ENCODE measurements at regions not wholly inside any gene's neighbourhood (a gene's known extent, or its start where the extent isn't known, plus 50 kb on each side); places are given as distances from the start of the nearest gene placed in this dataset.
"Not testable (repeated sequence)": the region's sequence is repeated elsewhere in the genome, so short reads cannot be mapped to it uniquely, and the experiment has no call there.

- Mint-ChIP-seq H3K27me3 (peaks cover 10% of the 10 kb centered on the region), H3K36me3 (ENCODE audit: low read depth) (no peaks in the 10 kb centered on the region), H3K9me3 (no peaks in the 10 kb centered on the region), H3K4me1 (ENCODE audit: low read depth) (no peaks in the 10 kb centered on the region), H3K27ac (no peak overlapping the region), H3K4me3 (no peak overlapping the region)
Observed at GRCh38 chr5:41995193-41995592, 70.1 kb downstream of the FBXO4 start.

DNA sequence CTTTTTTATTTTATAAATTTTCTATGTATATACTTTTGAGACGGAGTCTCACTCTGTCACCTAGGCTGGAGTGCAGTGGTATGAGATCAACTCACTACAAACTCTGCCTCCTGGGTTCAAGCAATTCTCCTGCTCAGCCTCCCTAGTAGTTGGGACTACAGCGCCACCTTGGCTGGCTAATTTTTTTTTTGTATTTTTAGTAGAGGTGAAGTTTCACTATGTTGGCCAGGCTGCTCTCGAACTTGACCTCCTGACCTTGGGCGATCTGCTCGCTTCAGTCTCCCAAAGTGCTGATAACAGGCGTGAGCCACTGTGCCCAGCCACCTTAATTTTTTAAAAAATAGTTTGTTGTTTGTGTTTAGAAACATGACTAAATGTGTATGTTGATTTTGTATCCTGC lies 76.6 kb downstream of the FBXO4 start:
- peaks cover 10% of the 10 kb centered on the region for H3K27me3 Mint-ChIP-seq

DNA sequence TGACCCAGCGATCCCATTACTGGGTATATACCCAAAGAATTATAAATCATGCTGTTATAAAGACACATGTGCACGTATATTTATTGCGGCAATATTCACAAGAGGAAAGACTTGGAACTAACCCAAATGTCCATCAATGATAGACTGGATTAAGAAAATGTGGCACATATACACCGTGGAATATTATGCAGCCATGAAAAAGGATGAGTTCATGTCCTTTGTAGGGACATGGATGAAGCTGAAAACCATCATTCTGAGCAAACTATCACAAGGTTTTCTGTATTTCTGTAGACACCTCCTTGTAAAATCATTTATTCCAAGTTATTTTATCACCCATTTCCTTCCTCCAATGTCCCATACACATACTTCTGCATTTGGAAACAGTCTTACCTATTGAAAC lies 78.8 kb downstream of the FBXO4 start:
- not testable (repeated sequence) for H3K27me3 Mint-ChIP-seq; H3K4me1 Mint-ChIP-seq (ENCODE audit: low read depth); H3K36me3 Mint-ChIP-seq (ENCODE audit: low read depth); H3K4me3 Mint-ChIP-seq; H3K27ac Mint-ChIP-seq; H3K9me3 Mint-ChIP-seq

More for the DNA sequence above, 76.6 kb downstream of the FBXO4 start:
- no peak overlapping the region for H3K4me3 Mint-ChIP-seq
- no peaks in the 10 kb centered on the region for H3K9me3 Mint-ChIP-seq
- no peaks in the 10 kb centered on the region for H3K4me1 Mint-ChIP-seq (ENCODE audit: low read depth)
- H3K36me3 Mint-ChIP-seq (ENCODE audit: low read depth), result no peaks in the 10 kb centered on the region
- H3K27ac Mint-ChIP-seq, result no peak overlapping the region

- Mint-ChIP-seq H3K4me3 (no peak overlapping the region), H3K36me3 (ENCODE audit: low read depth) (no peaks in the 10 kb centered on the region), H3K9me3 (no peaks in the 10 kb centered on the region), H3K27me3 (peaks cover 10% of the 10 kb centered on the region), H3K27ac (no peak overlapping the region), H3K4me1 (ENCODE audit: low read depth) (no peaks in the 10 kb centered on the region)
Observed at GRCh38 chr5:42005561-42006153, 80.6 kb downstream of the FBXO4 start.

GRCh38 chr5:42013561-42013960 lies 88.5 kb downstream of the FBXO4 start:
- H3K4me3 Mint-ChIP-seq, result no peak overlapping the region
- no peaks in the 10 kb centered on the region for H3K36me3 Mint-ChIP-seq (ENCODE audit: low read depth)
- H3K27ac Mint-ChIP-seq, result no peak overlapping the region
- no peaks in the 10 kb centered on the region for H3K4me1 Mint-ChIP-seq (ENCODE audit: low read depth)
- H3K9me3 Mint-ChIP-seq, result no peaks in the 10 kb centered on the region
- H3K27me3 Mint-ChIP-seq, result peaks cover 12% of the 10 kb centered on the region

GRCh38 chr5:42015254-42015653 lies 90.2 kb downstream of the FBXO4 start:
- Mint-ChIP-seq H3K4me3 (no peak overlapping the region), H3K36me3 (ENCODE audit: low read depth) (no peaks in the 10 kb centered on the region), H3K27me3 (peaks cover 12% of the 10 kb centered on the region), H3K4me1 (ENCODE audit: low read depth) (no peaks in the 10 kb centered on the region), H3K27ac (no peak overlapping the region), H3K9me3 (no peaks in the 10 kb centered on the region)

DNA sequence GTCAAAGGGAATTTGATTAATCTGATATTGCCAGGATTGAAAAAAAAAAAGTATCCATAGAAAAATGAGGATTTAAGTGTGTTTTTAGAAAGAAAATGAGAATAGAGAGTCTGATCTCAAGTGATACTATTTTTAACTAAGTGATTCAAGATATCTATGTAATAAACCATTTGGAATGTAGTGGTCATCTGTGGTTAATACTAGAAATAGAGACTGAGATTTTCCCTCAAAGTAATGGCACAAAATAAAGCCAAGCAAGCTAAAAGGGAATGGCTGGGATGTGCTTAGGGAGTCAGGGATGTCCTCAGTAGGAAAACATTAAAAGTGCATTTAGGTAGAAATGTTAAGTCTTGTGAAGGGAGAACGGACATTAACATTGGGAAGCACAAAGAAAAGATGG lies 90.6 kb downstream of the FBXO4 start:
- peaks cover 13% of the 10 kb centered on the region for H3K27me3 Mint-ChIP-seq
- no peak overlapping the region for H3K4me3 Mint-ChIP-seq
- no peaks in the 10 kb centered on the region for H3K9me3 Mint-ChIP-seq
- no peaks in the 10 kb centered on the region for H3K36me3 Mint-ChIP-seq (ENCODE audit: low read depth)
- no peak overlapping the region for H3K27ac Mint-ChIP-seq
- no peaks in the 10 kb centered on the region for H3K4me1 Mint-ChIP-seq (ENCODE audit: low read depth)

- no peaks in the 10 kb centered on the region for H3K4me1 Mint-ChIP-seq (ENCODE audit: low read depth)
- H3K36me3 Mint-ChIP-seq (ENCODE audit: low read depth), result no peaks in the 10 kb centered on the region
- peaks cover 9% of the 10 kb centered on the region for H3K9me3 Mint-ChIP-seq
- no peak overlapping the region for H3K4me3 Mint-ChIP-seq
- H3K27me3 Mint-ChIP-seq, result peaks cover 17% of the 10 kb centered on the region
- H3K27ac Mint-ChIP-seq, result no peak overlapping the region
Observed at GRCh38 chr5:42020788-42021530, 95.9 kb downstream of the FBXO4 start.

GRCh38 chr5:42021923-42022322 lies 96.8 kb downstream of the FBXO4 start:
- H3K4me3 Mint-ChIP-seq, result no peak overlapping the region
- no peaks in the 10 kb centered on the region for H3K36me3 Mint-ChIP-seq (ENCODE audit: low read depth)
- H3K27me3 Mint-ChIP-seq, result peaks cover 19% of the 10 kb centered on the region
- peaks cover 9% of the 10 kb centered on the region for H3K9me3 Mint-ChIP-seq
- H3K4me1 Mint-ChIP-seq (ENCODE audit: low read depth), result no peaks in the 10 kb centered on the region
- no peak overlapping the region for H3K27ac Mint-ChIP-seq

DNA sequence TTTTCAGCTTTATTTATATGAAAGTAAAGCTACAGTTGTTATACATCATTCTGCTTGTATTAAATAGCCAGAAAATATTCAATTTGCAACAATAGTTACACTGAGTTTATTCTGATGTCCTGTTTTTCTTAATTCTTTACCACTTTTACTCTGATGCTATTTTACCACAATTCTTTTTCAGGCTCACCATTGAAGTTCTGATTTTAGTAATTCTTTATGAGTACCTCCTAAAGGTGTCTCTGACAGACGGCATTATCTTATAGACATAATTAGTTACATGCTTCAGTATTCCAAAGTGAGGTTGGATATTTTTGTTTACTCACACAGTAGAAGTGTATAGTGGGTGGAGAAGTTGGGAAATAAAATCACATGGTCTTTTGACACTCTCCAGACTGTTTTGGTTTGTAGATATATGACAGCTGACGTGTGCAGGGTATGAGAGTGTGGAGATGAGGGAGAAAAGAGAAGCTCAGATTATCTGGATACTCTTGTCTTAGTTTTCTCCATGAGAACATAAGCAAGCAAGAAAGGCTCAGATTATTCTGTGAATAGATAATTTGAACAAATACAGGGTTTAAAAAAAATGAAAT lies 97.4 kb downstream of the FBXO4 start:
- Mint-ChIP-seq H3K9me3 (peaks cover 9% of the 10 kb centered on the region), H3K27me3 (peaks cover 23% of the 10 kb centered on the region), H3K4me1 (ENCODE audit: low read depth) (no peaks in the 10 kb centered on the region), H3K4me3 (no peak overlapping the region), H3K27ac (no peak overlapping the region), H3K36me3 (ENCODE audit: low read depth) (no peaks in the 10 kb centered on the region)

- Mint-ChIP-seq H3K27ac (no peak overlapping the region), H3K4me3 (no peak overlapping the region), H3K9me3 (peaks cover 9% of the 10 kb centered on the region), H3K27me3 (peaks cover 20% of the 10 kb centered on the region), H3K4me1 (ENCODE audit: low read depth) (no peaks in the 10 kb centered on the region), H3K36me3 (ENCODE audit: low read depth) (no peaks in the 10 kb centered on the region)
Observed at GRCh38 chr5:42026446-42026845, 101.4 kb downstream of the FBXO4 start.

- no peaks in the 10 kb centered on the region for H3K36me3 Mint-ChIP-seq (ENCODE audit: low read depth)
Observed at GRCh38 chr5:42032137-42032536, 107.1 kb downstream of the FBXO4 start.

DNA sequence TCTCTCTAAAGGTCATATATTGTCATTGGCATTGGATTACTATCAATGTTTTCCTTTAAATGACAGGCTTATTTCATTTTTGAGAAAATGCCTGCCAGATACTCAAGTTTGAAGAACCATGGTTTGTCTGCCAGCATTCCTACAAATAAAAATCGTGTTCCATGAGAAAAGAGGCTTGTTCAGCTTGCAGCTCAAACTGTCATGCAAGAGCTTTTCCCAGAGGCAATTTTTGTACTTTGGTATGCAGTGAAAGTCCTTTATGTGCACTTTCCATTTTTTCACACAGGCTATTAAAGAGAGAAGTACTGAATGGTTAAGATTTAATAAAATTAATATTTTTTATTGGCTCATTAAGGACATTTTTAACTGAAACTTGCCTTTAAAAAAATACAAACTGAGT lies 110.4 kb downstream of the FBXO4 start:
- no peak overlapping the region for H3K4me3 Mint-ChIP-seq
- H3K27me3 Mint-ChIP-seq, result peaks cover 20% of the 10 kb centered on the region
- H3K27ac Mint-ChIP-seq, result no peak overlapping the region
- no peaks in the 10 kb centered on the region for H3K4me1 Mint-ChIP-seq (ENCODE audit: low read depth)
- no peaks in the 10 kb centered on the region for H3K9me3 Mint-ChIP-seq
- no peaks in the 10 kb centered on the region for H3K36me3 Mint-ChIP-seq (ENCODE audit: low read depth)

More at GRCh38 chr5:42032137-42032536, 107.1 kb downstream of the FBXO4 start:
- H3K27me3 Mint-ChIP-seq, result peaks cover 20% of the 10 kb centered on the region
- no peak overlapping the region for H3K27ac Mint-ChIP-seq
- no peak overlapping the region for H3K4me3 Mint-ChIP-seq
- H3K4me1 Mint-ChIP-seq (ENCODE audit: low read depth), result no peaks in the 10 kb centered on the region
- no peaks in the 10 kb centered on the region for H3K9me3 Mint-ChIP-seq

DNA sequence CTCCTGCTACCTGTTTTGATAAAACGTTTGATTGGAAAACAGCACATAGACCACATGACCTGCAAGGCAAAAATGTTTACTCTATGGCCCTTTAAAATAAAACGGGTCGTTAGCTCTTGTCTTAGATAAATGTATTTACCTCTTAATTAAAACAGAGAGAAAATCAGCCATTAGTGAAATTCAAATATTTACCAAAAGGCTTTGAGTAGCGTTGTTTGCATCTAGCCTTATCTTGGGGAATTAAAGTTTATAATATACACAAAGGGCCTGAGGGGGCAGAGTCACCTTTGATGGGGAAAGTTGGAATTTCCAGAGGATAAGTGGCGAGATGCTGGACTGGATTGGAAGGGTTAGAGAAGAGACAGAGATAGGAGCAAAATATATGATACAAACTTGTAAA lies 111.3 kb downstream of the FBXO4 start:
- Mint-ChIP-seq H3K27me3 (peaks cover 26% of the 10 kb centered on the region), H3K9me3 (no peaks in the 10 kb centered on the region), H3K4me1 (ENCODE audit: low read depth) (no peaks in the 10 kb centered on the region), H3K4me3 (no peak overlapping the region), H3K27ac (no peak overlapping the region), H3K36me3 (ENCODE audit: low read depth) (no peaks in the 10 kb centered on the region)

DNA sequence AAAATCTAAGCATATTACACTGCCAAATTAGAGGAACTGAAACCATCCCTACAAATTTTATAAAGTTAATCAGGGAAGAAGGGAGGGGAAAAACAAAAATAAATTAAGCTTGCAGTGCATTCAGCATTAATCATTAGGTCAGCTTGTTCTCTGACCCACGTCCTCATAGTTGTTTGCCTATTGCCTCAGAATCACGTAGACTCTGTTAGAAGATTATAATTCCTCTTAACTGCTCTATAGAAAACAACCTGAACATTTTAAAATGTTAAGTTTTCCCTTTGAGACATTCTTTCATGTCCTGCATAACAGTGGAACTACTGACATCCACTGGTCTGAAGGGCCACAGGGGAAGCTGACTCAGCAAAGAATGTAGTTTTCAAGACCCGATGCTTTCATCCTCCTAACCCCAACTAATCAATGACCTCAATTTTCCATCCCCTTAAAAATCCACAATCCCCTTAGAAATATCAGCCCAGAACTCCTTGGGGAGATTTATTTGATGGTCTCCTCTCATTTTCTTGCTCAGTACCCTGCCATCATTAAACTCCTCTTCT lies 112.4 kb downstream of the FBXO4 start:
- no peaks in the 10 kb centered on the region for H3K36me3 Mint-ChIP-seq (ENCODE audit: low read depth)

More for the DNA sequence above, 112.4 kb downstream of the FBXO4 start:
- Mint-ChIP-seq H3K27ac (no peak overlapping the region), H3K4me3 (no peak overlapping the region), H3K27me3 (peaks cover 22% of the 10 kb centered on the region), H3K4me1 (ENCODE audit: low read depth) (no peaks in the 10 kb centered on the region), H3K9me3 (no peaks in the 10 kb centered on the region)

Measured in stimulated activated naive CD8-positive, alpha-beta T cell treated with anti-CD3 and anti-CD28 coated beads, Interleukin-15, Interleukin-2, amounts not matched to agents 100 ng/mL and 50 ng/mL, for 24 hours (primary cell).